IPS DF 6.9 (cell line): ENCODE measurements at regions not wholly inside any gene's neighbourhood (a gene's known extent, or its start where the extent isn't known, plus 50 kb on each side); places are given as distances from the start of the nearest gene placed in this dataset.

Experiments used
- DNase-seq: peaks from one replicate; pipeline ENCODE4 v3.0.0-alpha.2; 2013; ENCODE audit warnings: low read depth, low spot score
- H3K27ac ChIP-seq: one replicate; pipeline ENCODE4 v1.5.1; 2013; ENCODE audit warnings: low read length, control low read depth
- H3K27me3 ChIP-seq: 2 replicates; pipeline ENCODE4 v1.6.1; 2013; ENCODE audit warnings: mild to moderate bottlenecking, low read length; ENCODE audit not compliant: control insufficient read depth, insufficient read depth
- H3K36me3 ChIP-seq: 2 replicates; pipeline ENCODE4 v1.6.1; 2013; ENCODE audit warnings: low read length; ENCODE audit not compliant: control insufficient read depth, insufficient read depth
- H3K4me1 ChIP-seq: 2 replicates; pipeline ENCODE4 v1.6.1; 2013; ENCODE audit warnings: low read length; ENCODE audit not compliant: control insufficient read depth, insufficient read depth
- H3K4me3 ChIP-seq: 2 replicates; pipeline ENCODE4 v1.5.1; 2013; ENCODE audit warnings: mild to moderate bottlenecking, low read length
- H3K9me3 ChIP-seq: 2 replicates; pipeline ENCODE4 v1.6.1; 2013; ENCODE audit warnings: low read length, inconsistent platforms; ENCODE audit not compliant: control insufficient read depth, insufficient read depth
- WGBS: extraction: QIAGEN DNeasy Blood & Tissue Kit; methylation state at CpG from one replicate; pipeline ENCODE4 v1.1.7; 2013; ENCODE audit warnings: mixed read lengths, missing lambda C conversion rate; ENCODE audit not compliant: insufficient read length, insufficient coverage; 5-methylcytosine and 5-hydroxymethylcytosine counted together

- H3K4me1 ChIP-seq = peaks cover 1% of the 10 kb centered on the region; the same call in 1 of the 2 replicates
- no peak overlapping the region for H3K27ac ChIP-seq
- H3K36me3 ChIP-seq = no peaks in the 10 kb centered on the region
- no CpG with 5 or more reads among the region's 18 CpGs for WGBS
- H3K27me3 ChIP-seq = peaks cover 4% of the 10 kb centered on the region; the same call in 1 of the 2 replicates
- H3K4me3 ChIP-seq = peak overlapping the region; percentile 38; the same call in 1 of the 2 replicates
- no peak for DNase-seq
- no peaks in the 10 kb centered on the region for H3K9me3 ChIP-seq
Measured at GRCh38 chr2:71277536-71278103, 50.7 kb upstream of the PAIP2B start.

- WGBS = no CpG with 5 or more reads among the region's 5 CpGs
- H3K36me3 ChIP-seq = no peaks in the 10 kb centered on the region
- no peaks in the 10 kb centered on the region for H3K9me3 ChIP-seq
- peaks cover 4% of the 10 kb centered on the region; the same call in 1 of the 2 replicates for H3K27me3 ChIP-seq
- peak overlapping the region; percentile 68; the same call in 1 of the 2 replicates for H3K4me3 ChIP-seq
- H3K4me1 ChIP-seq = peaks cover under 1% of the 10 kb centered on the region; the same call in 1 of the 2 replicates
- no peak for DNase-seq
- H3K27ac ChIP-seq = no peak overlapping the region
Measured at GRCh38 chr2:71277147-71277475, 50.2 kb upstream of the PAIP2B start.

- Histone ChIP-seq H3K36me3 (no peaks in the 10 kb centered on the region), H3K27ac (no peak overlapping the region), H3K27me3 (peaks cover 4% of the 10 kb centered on the region; the same call in 1 of the 2 replicates), H3K4me1 (no peaks in the 10 kb centered on the region; the same call in 1 of the 2 replicates), H3K9me3 (no peaks in the 10 kb centered on the region), H3K4me3 (peak overlapping the region; percentile 68)
- peak; percentile 88 for DNase-seq
- no CpG with 5 or more reads among the region's 93 CpGs for WGBS
Measured at GRCh38 chr2:71276311-71277146, 49.6 kb upstream of the PAIP2B start.
